GM21529 (cell line): ENCODE measurements at regions not wholly inside any gene's neighbourhood (a gene's known extent, or its start where the extent isn't known, plus 50 kb on each side); places are given as distances from the start of the nearest gene placed in this dataset.

Experiments
- ATAC-seq: cut with Tn5 transposase; IDR thresholded peaks from one replicate; pipeline ENCODE4 v1.9.1; 2021; ENCODE audit not compliant: unreplicated experiment

GRCh38 chr20:59403261-59403961 lies 103.0 kb downstream of the EDN3 start:
- no peak for ATAC-seq

- no peak for ATAC-seq
These were observed 103.5 kb downstream of the EDN3 start for GRCh38 chr20:59403962-59404314.

GRCh38 chr20:59404749-59405148 lies 104.3 kb downstream of the EDN3 start:
- no peak for ATAC-seq

GRCh38 chr20:59405226-59406200 lies 105.1 kb downstream of the EDN3 start:
- ATAC-seq = no peak

GRCh38 chr20:59406446-59406845 lies 106.0 kb downstream of the EDN3 start:
- ATAC-seq = no peak

- ATAC-seq = no peak
These were observed 110.8 kb downstream of the EDN3 start for GRCh38 chr20:59411170-59411569.

GRCh38 chr20:59411589-59411988 lies 111.2 kb downstream of the EDN3 start:
- ATAC-seq = no peak

- no peak for ATAC-seq
These were observed 111.8 kb downstream of the EDN3 start for GRCh38 chr20:59412181-59412580.

- ATAC-seq = no peak
These were observed 112.5 kb downstream of the EDN3 start for GRCh38 chr20:59412875-59413284.

GRCh38 chr20:59413326-59413865 lies 113.0 kb downstream of the EDN3 start:
- ATAC-seq = no peak

- no peak for ATAC-seq
These were observed 114.7 kb downstream of the EDN3 start for GRCh38 chr20:59414936-59415623.

GRCh38 chr20:59416916-59417315 lies 116.5 kb downstream of the EDN3 start:
- ATAC-seq = no peak

GRCh38 chr20:59421089-59421488 lies 120.7 kb downstream of the EDN3 start:
- ATAC-seq = no peak

GRCh38 chr20:59421920-59422637 lies 121.7 kb downstream of the EDN3 start:
- ATAC-seq = no peak

- ATAC-seq = no peak
These were observed 122.6 kb downstream of the EDN3 start for GRCh38 chr20:59422872-59423544.

GRCh38 chr20:59424976-59425375 lies 124.6 kb downstream of the EDN3 start:
- no peak for ATAC-seq

- no peak for ATAC-seq
These were observed 125.2 kb downstream of the EDN3 start for GRCh38 chr20:59425572-59425971.

- no peak for ATAC-seq
These were observed 127.6 kb downstream of the EDN3 start for GRCh38 chr20:59428006-59428405.

GRCh38 chr20:59428441-59429205 lies 128.2 kb downstream of the EDN3 start:
- no peak for ATAC-seq
